Heart left ventricle (tissue), 13 donors: ENCODE measurements at regions not wholly inside any gene's neighbourhood (a gene's known extent, or its start where the extent isn't known, plus 50 kb on each side); places are given as distances from the start of the nearest gene placed in this dataset.

ENCODE experiments used
- CTCF ChIP-seq, 12 donors: fragments of 200-600 bp; sonication (generic) in 4 of 12; IDR thresholded peaks; one replicate each; pipeline versions ENCODE4 v1.5.0 to v1.8.0; 2018 to 2022; ENCODE audit warnings: antibody characterized with exemption in 12 of 12, mild to moderate bottlenecking in 5 of 12
- POLR2A ChIP-seq, 2 donors: fragments of 450-650 bp; IDR thresholded peaks; one replicate each; pipeline ENCODE4 v1.6.1; 2017; ENCODE audit warnings: antibody characterized with exemption in 2 of 2, mild to moderate bottlenecking in 2 of 2, moderate library complexity in 2 of 2
- donor health status: ischemic (EF 13 %, LVEDD 7.1; RV severe dilation, severe dysfunction).
- donor health status: DM: no; HTN: yes; CAD: no.
- donor health status: DM: no; HTN: no; CAD: no.
- donor health status: ischemic (EF 25% LVEDD 6.9; RV normal size, moderate dysfunction).
- donor health status: ischemic (EF 25% LVEDD 5.7; RV mildly dilated, moderate dysfunction).
- donor health status: ischemic (EF 35%, LVEDD 5.7; RV mildly dilated, moderate dysfunction).
- donor health status: nonischemic (EF 11% LVEDD 7.7; RV severe dilation, severe dysfunction).
- donor health status: DM: yes; HTN: yes; CAD: no.
- donor health status: PGD.
- donor health status: ischemic (EF 29% LVEDD 5.4; RV normal size, mild dysfunction).
- donor health status: nonischemic (EF 23%, LVEDD 6.1; RV moderate dilation, normal function).

- TF ChIP-seq CTCF (IDR thresholded peaks at IDR 0.05): no peak
- TF ChIP-seq POLR2A (IDR thresholded peaks at IDR 0.05): no peak
Measured at GRCh38 chr3:30286007-30286669, 320.3 kb upstream of the TGFBR2 start.
